Esophagus muscularis mucosa (tissue), 3 donors: ENCODE measurements at regions not wholly inside any gene's neighbourhood (a gene's known extent, or its start where the extent isn't known, plus 50 kb on each side); places are given as distances from the start of the nearest gene placed in this dataset.

ENCODE experiments used
- CTCF ChIP-seq, 3 experiments: fragments of 200-600 bp in 2 of 3; fragments of 450-650 bp in 1 of 3; sonication (generic) in 2 of 3; IDR thresholded peaks; one replicate each; pipeline ENCODE4 v1.5.1; 2017 to 2019; ENCODE audit warnings: antibody characterized with exemption in 3 of 3, mild to moderate bottlenecking in 2 of 3, moderate library complexity in 1 of 3
- POLR2A ChIP-seq: fragments of 450-650 bp; IDR thresholded peaks from one replicate; pipeline ENCODE4 v1.6.1; 2017; ENCODE audit warnings: antibody characterized with exemption, moderate library complexity, mild to moderate bottlenecking, low read depth

GRCh38 chr12:24555730-24556129 is 393.2 kb downstream of the BCAT1 start:
- no peak for TF ChIP-seq CTCF (IDR thresholded peaks at IDR 0.05)
- TF ChIP-seq POLR2A = no peak
